ENCODE measurements at regions not wholly inside any gene's neighbourhood (a gene's known extent, or its start where the extent isn't known, plus 50 kb on each side); places are given as distances from the start of the nearest gene placed in this dataset.

DNA sequence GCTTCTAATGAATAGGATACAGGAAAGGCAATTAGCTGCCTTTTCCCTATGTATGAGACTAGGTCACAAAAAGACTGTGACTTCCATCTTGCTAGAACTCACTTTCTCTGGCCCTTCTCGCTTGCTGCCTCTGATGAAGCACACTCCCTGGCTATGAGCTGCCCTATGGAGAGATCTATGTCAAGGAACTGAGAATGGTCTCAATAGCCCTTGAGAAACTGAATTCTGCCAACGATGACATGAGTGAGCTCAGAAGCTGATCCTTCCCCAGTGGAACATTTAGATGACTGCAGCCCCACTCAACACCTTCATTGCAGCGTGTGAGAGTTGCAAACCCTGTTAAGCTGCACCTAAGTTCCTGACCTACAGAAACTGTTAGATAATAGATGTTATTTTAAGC lies 309.8 kb downstream of the COG6 start:
- Histone ChIP-seq H4K20me1 (ENCODE audit: control insufficient read depth, insufficient read depth, low read depth, low read length) (no peaks in the 10 kb centered on the region), H3K79me2 (ENCODE audit: control insufficient read depth, low read length) (no peaks in the 10 kb centered on the region), H3K9me2 (replicated peaks; ENCODE audit: control insufficient read depth, low read length) (no peaks in the 10 kb centered on the region), H3F3A (ENCODE audit: control insufficient read depth, insufficient read depth) (no peaks in the 10 kb centered on the region), H3K4me3 (ENCODE audit: low read length) (no peak overlapping the region), H3K27me3 (ENCODE audit: control insufficient read depth, low read length) (no peaks in the 10 kb centered on the region), H3K9me3 (ENCODE audit: control insufficient read depth, insufficient read depth, low read length) (no peaks in the 10 kb centered on the region), H3K27ac (ENCODE audit: low read depth, low read length) (no peak overlapping the region), H3K36me3 (ENCODE audit: control insufficient read depth, low read length) (no peaks in the 10 kb centered on the region), H3K4me1 (ENCODE audit: control insufficient read depth, low read length) (peaks cover under 1% of the 10 kb centered on the region), H3K4me2 (ENCODE audit: low read length) (no peak overlapping the region)
- TF ChIP-seq EZH2phosphoT487 (IDR thresholded peaks at IDR 0.05; ENCODE audit: borderline replicate concordance, low read length) (no peak), CTCF (IDR thresholded peaks at IDR 0.05; ENCODE audit: low read depth, low read length, poor library complexity, severe bottlenecking) (no peak)

DNA sequence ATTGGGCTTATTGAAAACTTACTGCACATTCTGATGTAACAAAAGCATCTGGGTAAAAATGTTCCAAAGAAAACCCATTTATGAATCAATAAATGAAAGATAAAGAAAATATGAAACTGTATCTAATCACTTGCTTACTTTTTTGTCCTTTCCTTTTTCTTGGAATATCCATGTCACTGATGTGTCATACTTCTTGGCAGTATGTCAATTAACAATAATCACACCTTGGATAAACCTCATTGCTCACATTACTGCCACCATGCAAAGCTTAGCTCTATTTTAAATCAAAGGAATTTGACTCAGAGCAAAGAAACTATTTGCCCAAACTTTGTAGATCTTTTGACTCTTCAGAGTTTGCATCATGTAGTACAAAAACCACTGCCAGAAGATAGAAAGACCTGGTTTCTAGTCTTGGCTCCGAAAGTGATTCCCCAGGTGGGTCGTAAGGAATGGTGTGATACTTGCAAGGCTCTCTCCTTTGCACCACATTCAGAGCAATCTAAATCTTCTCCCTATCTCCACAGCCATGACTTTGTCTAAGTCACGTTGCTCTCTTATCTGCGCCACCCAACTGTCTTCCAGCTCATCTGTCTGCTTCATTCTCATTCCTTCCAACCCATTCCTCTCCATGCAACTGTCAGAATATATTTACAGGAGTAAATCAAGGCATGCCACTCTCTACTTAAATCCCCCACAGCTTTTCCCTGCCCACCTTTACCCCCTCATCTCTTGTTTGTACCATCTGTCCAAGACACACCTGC lies 311.9 kb downstream of the COG6 start:
- Histone ChIP-seq H3K9me2 (replicated peaks; ENCODE audit: control insufficient read depth, low read length) (no peaks in the 10 kb centered on the region), H3K27me3 (ENCODE audit: control insufficient read depth, low read length) (no peaks in the 10 kb centered on the region), H3K79me2 (ENCODE audit: control insufficient read depth, low read length) (no peaks in the 10 kb centered on the region), H3K4me3 (ENCODE audit: low read length) (no peak overlapping the region), H3K4me2 (ENCODE audit: low read length) (no peak overlapping the region), H3F3A (ENCODE audit: control insufficient read depth, insufficient read depth) (no peaks in the 10 kb centered on the region), H3K36me3 (ENCODE audit: control insufficient read depth, low read length) (no peaks in the 10 kb centered on the region), H3K27ac (ENCODE audit: low read depth, low read length) (no peak overlapping the region), H4K20me1 (ENCODE audit: control insufficient read depth, insufficient read depth, low read depth, low read length) (no peaks in the 10 kb centered on the region), H3K4me1 (ENCODE audit: control insufficient read depth, low read length) (peaks cover 8% of the 10 kb centered on the region), H3K9me3 (ENCODE audit: control insufficient read depth, insufficient read depth, low read length) (no peaks in the 10 kb centered on the region)
- TF ChIP-seq CTCF (IDR thresholded peaks at IDR 0.05; ENCODE audit: low read depth, low read length, poor library complexity, severe bottlenecking) (no peak), EZH2phosphoT487 (IDR thresholded peaks at IDR 0.05; ENCODE audit: borderline replicate concordance, low read length) (no peak)

GRCh38 chr13:39968646-39969475 lies 313.4 kb downstream of the COG6 start:
- TF ChIP-seq EZH2phosphoT487 (IDR thresholded peaks at IDR 0.05; ENCODE audit: borderline replicate concordance, low read length) (no peak), CTCF (IDR thresholded peaks at IDR 0.05; ENCODE audit: low read depth, low read length, poor library complexity, severe bottlenecking) (no peak)
- peaks cover 8% of the 10 kb centered on the region for H3K4me1 ChIP-seq (ENCODE audit: control insufficient read depth, low read length)
- H3K9me2 ChIP-seq (replicated peaks; ENCODE audit: control insufficient read depth, low read length) = no peaks in the 10 kb centered on the region
- H3K4me3 ChIP-seq (ENCODE audit: low read length) = no peak overlapping the region
- H3K9me3 ChIP-seq (ENCODE audit: control insufficient read depth, insufficient read depth, low read length) = no peaks in the 10 kb centered on the region
- H3F3A ChIP-seq (ENCODE audit: control insufficient read depth, insufficient read depth) = no peaks in the 10 kb centered on the region
- no peak overlapping the region for H3K27ac ChIP-seq (ENCODE audit: low read depth, low read length)
- H3K36me3 ChIP-seq (ENCODE audit: control insufficient read depth, low read length) = no peaks in the 10 kb centered on the region
- H3K4me2 ChIP-seq (ENCODE audit: low read length) = no peak overlapping the region
- H3K27me3 ChIP-seq (ENCODE audit: control insufficient read depth, low read length) = no peaks in the 10 kb centered on the region
- H4K20me1 ChIP-seq (ENCODE audit: control insufficient read depth, insufficient read depth, low read depth, low read length) = no peaks in the 10 kb centered on the region
- no peaks in the 10 kb centered on the region for H3K79me2 ChIP-seq (ENCODE audit: control insufficient read depth, low read length)
